IMR-90 (cell line): ENCODE measurements at regions not wholly inside any gene's neighbourhood (a gene's known extent, or its start where the extent isn't known, plus 50 kb on each side); places are given as distances from the start of the nearest gene placed in this dataset.

Experiments used
- ATAC-seq: fragments of 200-7000 bp; cut with Tn5 transposase; 2 replicates; pipeline ENCODE4 v1.9.1; 2020; ENCODE audit warnings: low read depth, mild to moderate bottlenecking, moderate library complexity
- BruUV-seq: library from RNA; stranded (reverse); fragments of 400-500 nt; replicated peaks from 2 replicates; lab custom pipeline; 2021; lab: Mats Ljungman, UMichigan
- CTCF ChIA-PET: fragments of 300-600 bp; formaldehyde crosslinking; extraction: SDS; loops from one replicate; lab custom pipeline; 2021; ENCODE audit warnings: antibody characterized with exemption; lab: Yijun Ruan, JAX
- POLR2A ChIA-PET: fragments of 300-600 bp; sonication (Branson Sonifier 250); formaldehyde crosslinking; loops from one replicate; lab custom pipeline; 2022; ENCODE audit warnings: antibody characterized with exemption; ENCODE audit not compliant: unreplicated experiment; lab: Charles Lee
- DNase-seq: peaks from one replicate; pipeline ENCODE4 v3.0.0; 2013
- H2AFZ ChIP-seq: replicated peaks from 2 replicates; pipeline ENCODE3; 2013; ENCODE audit warnings: low read length, mild to moderate bottlenecking; ENCODE audit not compliant: poor library complexity
- H2AK5ac ChIP-seq: 2 replicates; pipeline ENCODE4 v1.6.1; 2013; ENCODE audit warnings: low read depth, low read length, inconsistent platforms
- H2AK9ac ChIP-seq: replicated peaks from 2 replicates; pipeline ENCODE3; 2013; ENCODE audit warnings: mild to moderate bottlenecking, low read depth, low read length, moderate library complexity; ENCODE audit not compliant: poor library complexity
- H2BK120ac ChIP-seq: 2 replicates; pipeline ENCODE4 v1.6.1; 2013; ENCODE audit warnings: low read depth, low read length, inconsistent platforms
- H2BK15ac ChIP-seq: 3 replicates; pipeline ENCODE4 v1.6.1; 2013; ENCODE audit warnings: low read depth, low read length, inconsistent platforms
- H2BK20ac ChIP-seq: 2 replicates; pipeline ENCODE4 v1.6.1; 2013; ENCODE audit warnings: low read depth, mild to moderate bottlenecking, inconsistent platforms, low read length, moderate library complexity
- H2BK5ac ChIP-seq: 2 replicates; pipeline ENCODE4 v1.6.1; 2013; ENCODE audit warnings: mild to moderate bottlenecking, low read depth, low read length, inconsistent platforms; ENCODE audit not compliant: poor library complexity, severe bottlenecking
- H3K14ac ChIP-seq: replicated peaks from 2 replicates; pipeline ENCODE4 v1.6.1; 2013; ENCODE audit warnings: low read depth, low read length, inconsistent platforms
- H3K18ac ChIP-seq: 2 replicates; pipeline ENCODE4 v1.6.1; 2013; ENCODE audit warnings: low read depth, low read length, control low read depth
- H3K23ac ChIP-seq: 2 replicates; pipeline ENCODE4 v1.6.1; 2013; ENCODE audit warnings: low read depth, low read length, inconsistent platforms
- H3K27ac ChIP-seq: 2 replicates; pipeline ENCODE4 v1.5.1; 2013; ENCODE audit warnings: mild to moderate bottlenecking, control low read depth, low read length; ENCODE audit not compliant: insufficient read depth
- H3K27me3 ChIP-seq: 2 replicates; pipeline ENCODE4 v1.6.1; 2013; ENCODE audit warnings: low read length; ENCODE audit not compliant: control insufficient read depth, insufficient read depth
- H3K36me3 ChIP-seq: 2 replicates; pipeline ENCODE4 v1.6.1; 2013; ENCODE audit warnings: low read length, mixed read lengths; ENCODE audit not compliant: control insufficient read depth, insufficient read depth
- H3K4ac ChIP-seq: 2 replicates; pipeline ENCODE4 v1.6.1; 2013; ENCODE audit warnings: low read depth, low read length, inconsistent platforms
- H3K4me1 ChIP-seq: 2 replicates; pipeline ENCODE4 v1.6.1; 2013; ENCODE audit warnings: low read length, mixed read lengths; ENCODE audit not compliant: control insufficient read depth, insufficient read depth
- H3K4me2 ChIP-seq: 2 replicates; pipeline ENCODE4 v1.6.1; 2013; ENCODE audit warnings: low read depth, mild to moderate bottlenecking, control low read depth, low read length, moderate library complexity
- H3K4me3 ChIP-seq: 2 replicates; pipeline ENCODE4 v1.5.1; 2013; ENCODE audit warnings: low read depth, mild to moderate bottlenecking, control low read depth, low read length, moderate library complexity; ENCODE audit not compliant: insufficient read depth
- H3K56ac ChIP-seq: 2 replicates; pipeline ENCODE4 v1.6.1; 2013; ENCODE audit warnings: low read length, inconsistent platforms; ENCODE audit not compliant: insufficient read depth; ENCODE audit errors: extremely low read depth
- H3K79me1 ChIP-seq, 2 experiments: 2 replicates each; pipeline ENCODE4 v1.6.1; 2013; ENCODE audit warnings: low read length in 2 of 2, inconsistent platforms in 1 of 2, low read depth in 1 of 2
- H3K9ac ChIP-seq: 2 replicates; pipeline ENCODE4 v1.6.1; 2013; ENCODE audit warnings: low read depth, low read length, control low read depth
- H3K9me1 ChIP-seq: 2 replicates; pipeline ENCODE4 v1.6.1; 2013; ENCODE audit warnings: low read length, inconsistent platforms; ENCODE audit not compliant: insufficient read depth
- H3K9me3 ChIP-seq: 2 replicates; pipeline ENCODE4 v1.6.1; 2013; ENCODE audit warnings: low read length; ENCODE audit not compliant: control insufficient read depth, insufficient read depth
- H4K20me1 ChIP-seq: 2 replicates; pipeline ENCODE4 v1.6.1; 2013; ENCODE audit warnings: low read length, inconsistent platforms; ENCODE audit not compliant: insufficient read depth
- H4K5ac ChIP-seq: 2 replicates; pipeline ENCODE4 v1.6.1; 2013; ENCODE audit warnings: mild to moderate bottlenecking, low read depth, low read length, control low read depth
- H4K8ac ChIP-seq, 2 experiments: 2 replicates each; pipeline ENCODE4 v1.6.1; 2013; ENCODE audit warnings: low read depth in 2 of 2, low read length in 2 of 2, control low read depth in 1 of 2, inconsistent platforms in 1 of 2
- H4K91ac ChIP-seq: 2 replicates; pipeline ENCODE4 v1.6.1; 2013; ENCODE audit warnings: low read depth, low read length, inconsistent platforms; ENCODE audit not compliant: insufficient read depth
- BHLHE40 ChIP-seq: fragments of 150-350 bp; IDR thresholded peaks from 2 replicates; pipeline ENCODE4 v1.6.1; 2016; ENCODE audit warnings: mild to moderate bottlenecking, low read depth, low read length
- CEBPB ChIP-seq: IDR thresholded peaks from 2 replicates; pipeline ENCODE4 v1.6.1; 2012; ENCODE audit warnings: low read depth, low read length, improper control_type of control experiment
- CHD1 ChIP-seq: IDR thresholded peaks from 2 replicates; pipeline ENCODE4 v1.6.1; 2012; ENCODE audit warnings: low read depth, low read length, improper control_type of control experiment
- CTCF ChIP-seq: conservative IDR thresholded peaks from 2 replicates; pipeline ENCODE4 v1.5.1; 2012; ENCODE audit warnings: mild to moderate bottlenecking, low read depth, low read length, improper control_type of control experiment
- ELK1 ChIP-seq: fragments of 150-350 bp; IDR thresholded peaks from 2 replicates; pipeline ENCODE4 v1.6.1; 2016; ENCODE audit warnings: low read depth, mild to moderate bottlenecking, low read length, moderate library complexity, borderline replicate concordance
- FOS ChIP-seq: fragments of 150-350 bp; IDR thresholded peaks from 2 replicates; pipeline ENCODE4 v1.6.1; 2016; ENCODE audit warnings: low read depth, low read length
- MAFK ChIP-seq: IDR thresholded peaks from 2 replicates; pipeline ENCODE4 v1.6.1; 2012; ENCODE audit warnings: low read depth, low read length, improper control_type of control experiment
- MAZ ChIP-seq: IDR thresholded peaks from 2 replicates; pipeline ENCODE4 v1.6.1; 2012; ENCODE audit warnings: low read depth, mild to moderate bottlenecking, low read length, improper control_type of control experiment, moderate library complexity, borderline replicate concordance
- MXI1 ChIP-seq: IDR thresholded peaks from 2 replicates; pipeline ENCODE4 v1.6.1; 2012; ENCODE audit warnings: low read depth, mild to moderate bottlenecking, low read length, moderate library complexity, borderline replicate concordance
- NFE2L2 ChIP-seq: fragments of 150-350 bp; IDR thresholded peaks from 2 replicates; pipeline ENCODE4 v1.6.1; 2016; ENCODE audit warnings: low read depth, mild to moderate bottlenecking, low read length
- POLR2A ChIP-seq: IDR thresholded peaks from 2 replicates; pipeline ENCODE4 v1.6.1; 2012; ENCODE audit warnings: mild to moderate bottlenecking, low read depth, low read length
- RAD21 ChIP-seq: IDR thresholded peaks from 2 replicates; pipeline ENCODE4 v1.6.1; 2012; ENCODE audit warnings: low read length, improper control_type of control experiment
- RCOR1 ChIP-seq: IDR thresholded peaks from 2 replicates; pipeline ENCODE4 v1.6.1; 2012; ENCODE audit warnings: mild to moderate bottlenecking, low read length, improper control_type of control experiment; ENCODE audit not compliant: insufficient replicate concordance
- RFX5 ChIP-seq: IDR thresholded peaks from 2 replicates; pipeline ENCODE4 v1.8.0; 2012; ENCODE audit warnings: low read depth, mild to moderate bottlenecking, low read length, moderate library complexity
- SMC3 ChIP-seq: fragments of 150-350 bp; IDR thresholded peaks from 2 replicates; pipeline ENCODE4 v1.6.1; 2016; ENCODE audit warnings: low read depth, mild to moderate bottlenecking, antibody characterized with exemption, low read length, moderate library complexity
- USF2 ChIP-seq: fragments of 150-350 bp; IDR thresholded peaks from 2 replicates; pipeline ENCODE4 v1.6.1; 2017; ENCODE audit warnings: mild to moderate bottlenecking, antibody characterized with exemption, low read length, low read depth
- WGBS, 2 experiments: methylation state at CpG; one replicate each; pipeline versions ENCODE4 v1.1.5 to v1.1.7; 2013; ENCODE audit warnings: missing lambda C conversion rate in 2 of 2; ENCODE audit not compliant: insufficient read length in 1 of 2; ENCODE audit errors: extremely low coverage in 2 of 2; 5-methylcytosine and 5-hydroxymethylcytosine counted together
- dilution Hi-C: fragments of 300-500 bp; cut with HindIII; formaldehyde crosslinking; loops from one replicate; pipeline ENCODE4 v1.14.3; 2018; ENCODE audit warnings: low sequenced_read_pairs; ENCODE audit not compliant: unreplicated experiment
- in situ Hi-C: fragments of 300-500 bp; cut with MboI; formaldehyde crosslinking; loops from 3 replicates; pipeline ENCODE4 v1.14.3; 2019; ENCODE audit warnings: low sequenced_read_pairs, inconsistent platforms, mixed read lengths
- intact Hi-C: fragments of 100-400 bp; cut with micrococcal nuclease; formaldehyde crosslinking; loops from 2 replicates; pipeline ENCODE4 v1.10.0; 2022

GRCh38 chr2:70030724-70031420 is 56.4 kb upstream of the PCBP1 start:
- H2AK5ac ChIP-seq: no peak overlapping the region; the same call in 1 of the 2 replicates
- dilution Hi-C loops: no loop called here
- no peak overlapping the region for H2BK120ac ChIP-seq
- no peak overlapping the region for H3K9ac ChIP-seq
- peaks cover 24% of the 10 kb centered on the region for H3K9me1 ChIP-seq
- no peak overlapping the region for H2BK5ac ChIP-seq
- peak; percentile 8 for DNase-seq
- ChIA-PET POLR2A (no interaction called here), CTCF (no interaction called here)
- peak; percentile 40 for ATAC-seq
- H4K5ac ChIP-seq: no peak overlapping the region
- BruUV-seq: TSS peak; percentile 24
- H3K56ac ChIP-seq: no peak overlapping the region
- H4K8ac ChIP-seq: peak overlapping the region in 1 of 2 experiments; percentile 33; a peak in 2 of 4 replicates
- no peaks in the 10 kb centered on the region for H3K9me3 ChIP-seq
- H3K23ac ChIP-seq: peak overlapping the region; percentile 35; the same call in 1 of the 2 replicates
- no peak overlapping the region for H2BK20ac ChIP-seq
- no peak overlapping the region for H4K91ac ChIP-seq
- no peaks in the 10 kb centered on the region; the same call in 1 of the 2 replicates for H4K20me1 ChIP-seq
- no peaks in the 10 kb centered on the region for H3K27me3 ChIP-seq
- H3K4me1 ChIP-seq: peaks cover 21% of the 10 kb centered on the region
- no peak overlapping the region for H3K18ac ChIP-seq
- no peaks in the 10 kb centered on the region for H3K36me3 ChIP-seq
- 0 out of 4 replicates have a peak, but pooled peaks cover 0 to 3% of the 10 kb centered on the region in 2 experiments for H3K79me1 ChIP-seq
- peak overlapping the region; percentile 3 for H3K4me2 ChIP-seq
- H2BK15ac ChIP-seq: no peak overlapping the region
- intact Hi-C loops: no loop called here
- no peak overlapping the region for H3K14ac ChIP-seq
- no peak for TF ChIP-seq SMC3
- no peak for TF ChIP-seq RAD21
- no peak for TF ChIP-seq MAZ
- TF ChIP-seq BHLHE40: no peak
- no peak for TF ChIP-seq USF2
- no peak for TF ChIP-seq RCOR1
- no peak for TF ChIP-seq MXI1
- no peak for TF ChIP-seq NFE2L2
- TF ChIP-seq RFX5: no peak
- no peak for TF ChIP-seq MAFK
- no peak for TF ChIP-seq CHD1
- no peak for TF ChIP-seq POLR2A
- no peak for TF ChIP-seq ELK1
- TF ChIP-seq FOS: no peak
- no peak for TF ChIP-seq CTCF
- no peak for TF ChIP-seq CEBPB
- no peak overlapping the region for H3K4ac ChIP-seq
- no peak overlapping the region for H2AK9ac ChIP-seq
- WGBS, 2 experiments: no CpG with 5 or more reads among the region's 1 CpG
- H3K27ac ChIP-seq: no peak overlapping the region
- in situ Hi-C loops: no loop called here
- no peak overlapping the region for H3K4me3 ChIP-seq
- H2AFZ ChIP-seq: no peak overlapping the region
